H1 (cell line): ENCODE measurements at regions not wholly inside any gene's neighbourhood (a gene's known extent, or its start where the extent isn't known, plus 50 kb on each side); places are given as distances from the start of the nearest gene placed in this dataset.

ENCODE experiments used
- CREB1 ChIP-seq: IDR thresholded peaks from 2 replicates; pipeline ENCODE4 v1.6.1; 2012; ENCODE audit warnings: inconsistent platforms
- EZH2 ChIP-seq: fragments of 200-600 bp; sonication (generic); IDR thresholded peaks from 2 replicates; pipeline ENCODE4 v1.7.1; 2012; ENCODE audit warnings: low read depth, mild to moderate bottlenecking, moderate library complexity, low read length, inconsistent platforms; ENCODE audit not compliant: severe bottlenecking
- GABPA ChIP-seq: IDR thresholded peaks from 2 replicates; pipeline ENCODE4 v1.6.1; 2011; ENCODE audit warnings: mild to moderate bottlenecking, low read length, moderate library complexity, borderline replicate concordance; ENCODE audit not compliant: insufficient read depth
- SIX5 ChIP-seq: IDR thresholded peaks from 2 replicates; pipeline ENCODE4 v1.6.1; 2011; ENCODE audit warnings: mild to moderate bottlenecking, low read depth, low read length

DNA sequence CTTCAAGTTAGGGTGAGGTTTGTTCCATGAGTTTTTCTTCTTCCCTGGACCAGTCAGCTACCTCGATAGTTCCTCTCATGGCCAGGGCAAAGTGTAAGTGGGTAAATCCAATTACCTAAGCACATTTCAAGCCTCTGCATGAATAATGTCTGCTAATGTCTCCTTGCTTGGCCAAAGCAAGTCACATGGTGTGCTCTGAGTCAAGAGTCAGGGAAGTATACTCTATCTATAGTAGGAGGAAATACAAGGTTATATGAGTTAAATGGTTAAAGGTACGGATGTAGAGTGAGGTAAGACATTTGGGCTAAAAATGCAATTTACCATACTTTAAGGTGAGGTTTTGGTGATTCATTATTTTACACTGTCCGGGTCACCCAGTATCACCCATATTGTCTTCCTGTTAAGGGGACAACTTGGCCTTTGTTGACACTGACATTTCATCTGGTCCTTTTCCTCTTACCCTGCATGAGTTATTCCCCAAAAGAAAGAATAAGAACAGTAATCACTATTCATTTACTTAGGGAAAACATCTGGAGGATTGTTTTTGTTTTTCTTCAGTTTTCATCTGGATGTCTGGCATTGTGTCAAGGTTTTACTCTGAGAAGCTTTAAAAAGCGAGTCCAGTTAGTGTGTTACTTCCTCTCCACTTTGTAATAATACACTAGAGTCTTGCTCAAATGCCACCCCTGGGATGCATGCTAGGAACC lies 405.5 kb downstream of the RND3 start (continued):
- no peak for TF ChIP-seq EZH2
- no peak for TF ChIP-seq CREB1
- no peak for TF ChIP-seq SIX5
- no peak for TF ChIP-seq GABPA
